Mesenchymal stem cell (in vitro differentiated cells and primary cell): ENCODE measurements at regions not wholly inside any gene's neighbourhood (a gene's known extent, or its start where the extent isn't known, plus 50 kb on each side); places are given as distances from the start of the nearest gene placed in this dataset.
"Not testable (repeated sequence)": the region's sequence is repeated elsewhere in the genome, so short reads cannot be mapped to it uniquely, and the experiment has no call there.

Experiments used
- DNase-seq: peaks from one replicate; pipeline ENCODE4 v3.0.0-alpha.2; 2013
- H2AFZ ChIP-seq: one replicate; pipeline ENCODE4 v1.6.1; 2013; ENCODE audit warnings: low read depth, mild to moderate bottlenecking, control low read depth, inconsistent platforms, low read length, moderate library complexity
- H2AK5ac ChIP-seq: 2 replicates; pipeline ENCODE4 v1.6.1; 2013; ENCODE audit warnings: low read length, moderate library complexity, mild to moderate bottlenecking, inconsistent platforms; ENCODE audit not compliant: severe bottlenecking
- H2BK120ac ChIP-seq: one replicate; pipeline ENCODE4 v1.6.1; 2013; ENCODE audit warnings: low read depth, mild to moderate bottlenecking, inconsistent platforms, low read length, moderate library complexity
- H2BK12ac ChIP-seq, 2 experiments: one replicate each; pipeline ENCODE4 v1.6.1; 2013; ENCODE audit warnings: inconsistent platforms in 2 of 2, low read length in 2 of 2, mild to moderate bottlenecking in 2 of 2, moderate library complexity in 2 of 2, control low read depth in 1 of 2
- H2BK15ac ChIP-seq: one replicate; pipeline ENCODE4 v1.6.1; 2013; ENCODE audit warnings: mild to moderate bottlenecking, low read depth, inconsistent platforms; ENCODE audit not compliant: poor library complexity, severe bottlenecking
- H2BK5ac ChIP-seq: 2 replicates; pipeline ENCODE4 v1.6.1; 2013; ENCODE audit warnings: low read depth, mild to moderate bottlenecking, low read length, control low read depth, inconsistent platforms; ENCODE audit not compliant: poor library complexity, severe bottlenecking
- H3K14ac ChIP-seq, 2 experiments: one replicate each; pipeline ENCODE4 v1.6.1; 2013; ENCODE audit warnings: inconsistent platforms in 2 of 2, low read length in 2 of 2, control low read depth in 1 of 2, mild to moderate bottlenecking in 1 of 2, moderate library complexity in 1 of 2
- H3K18ac ChIP-seq, 2 experiments: one replicate each; pipeline ENCODE4 v1.6.1; 2013; ENCODE audit warnings: inconsistent platforms in 2 of 2, low read length in 2 of 2, control low read depth in 1 of 2, low read depth in 1 of 2, mild to moderate bottlenecking in 1 of 2
- H3K23ac ChIP-seq, 2 experiments: one replicate each; pipeline ENCODE4 v1.6.1; 2013; ENCODE audit warnings: inconsistent platforms in 2 of 2, low read length in 2 of 2, mild to moderate bottlenecking in 2 of 2, moderate library complexity in 2 of 2, control low read depth in 1 of 2
- H3K27ac ChIP-seq: 2 replicates; pipeline ENCODE4 v1.5.1; 2013; ENCODE audit warnings: mild to moderate bottlenecking, moderate library complexity, low read length, control low read depth, inconsistent platforms; ENCODE audit not compliant: poor library complexity, severe bottlenecking
- H3K27me3 ChIP-seq, 2 experiments: 2 replicates each; pipeline versions ENCODE4 v1.6.1 to v1.7.0; 2013; ENCODE audit warnings: low read length in 2 of 2, mild to moderate bottlenecking in 2 of 2, moderate library complexity in 2 of 2, control low read depth in 1 of 2, inconsistent platforms in 1 of 2; ENCODE audit not compliant: control insufficient read depth in 1 of 2, insufficient read depth in 1 of 2
- H3K36me3 ChIP-seq, 2 experiments: 2 replicates each; pipeline versions ENCODE4 v1.6.1 to v1.7.0; 2013; ENCODE audit warnings: low read length in 2 of 2, control low read depth in 1 of 2, inconsistent platforms in 1 of 2, low read depth in 1 of 2, mild to moderate bottlenecking in 1 of 2; ENCODE audit not compliant: insufficient read depth in 2 of 2, control insufficient read depth in 1 of 2
- H3K4ac ChIP-seq, 2 experiments: one replicate each; pipeline ENCODE4 v1.6.1; 2013; ENCODE audit warnings: inconsistent platforms in 2 of 2, low read length in 2 of 2, mild to moderate bottlenecking in 2 of 2, moderate library complexity in 2 of 2, control low read depth in 1 of 2, low read depth in 1 of 2
- H3K4me1 ChIP-seq: 2 replicates; pipeline ENCODE4 v1.6.1; 2013; ENCODE audit warnings: low read depth, low read length, control low read depth; ENCODE audit not compliant: control insufficient read depth, insufficient read depth
- H3K4me2 ChIP-seq: 2 replicates; pipeline ENCODE4 v1.6.1; 2013; ENCODE audit warnings: low read length, mild to moderate bottlenecking, inconsistent platforms; ENCODE audit not compliant: poor library complexity, severe bottlenecking
- H3K4me3 ChIP-seq, 2 experiments: 2 replicates each; pipeline versions ENCODE4 v1.5.1 to v1.7.0; 2013; ENCODE audit warnings: low read length in 2 of 2, mild to moderate bottlenecking in 2 of 2, control low read depth in 1 of 2, low read depth in 1 of 2; ENCODE audit not compliant: insufficient read depth in 1 of 2
- H3K79me1 ChIP-seq: replicated peaks from 2 replicates; pipeline ENCODE4 v1.6.1; 2013; ENCODE audit warnings: mild to moderate bottlenecking, control low read depth, low read length, inconsistent platforms; ENCODE audit not compliant: poor library complexity, severe bottlenecking
- H3K9ac ChIP-seq: 2 replicates; pipeline ENCODE4 v1.7.0; 2013; ENCODE audit warnings: mild to moderate bottlenecking, low read length, moderate library complexity
- H3K9me3 ChIP-seq: 2 replicates; pipeline ENCODE4 v1.7.0; 2013; ENCODE audit warnings: mild to moderate bottlenecking, low read length; ENCODE audit not compliant: control insufficient read depth
- H4K8ac ChIP-seq: one replicate; pipeline ENCODE4 v1.6.1; 2013; ENCODE audit warnings: inconsistent platforms, mild to moderate bottlenecking, low read length, moderate library complexity
- H4K91ac ChIP-seq: one replicate; pipeline ENCODE4 v1.6.1; 2013; ENCODE audit warnings: mild to moderate bottlenecking, low read length, inconsistent platforms
- WGBS: methylation state at CpG from one replicate; pipeline ENCODE4 v1.1.7; 2013; ENCODE audit warnings: mixed read lengths; 5-methylcytosine and 5-hydroxymethylcytosine counted together

DNA sequence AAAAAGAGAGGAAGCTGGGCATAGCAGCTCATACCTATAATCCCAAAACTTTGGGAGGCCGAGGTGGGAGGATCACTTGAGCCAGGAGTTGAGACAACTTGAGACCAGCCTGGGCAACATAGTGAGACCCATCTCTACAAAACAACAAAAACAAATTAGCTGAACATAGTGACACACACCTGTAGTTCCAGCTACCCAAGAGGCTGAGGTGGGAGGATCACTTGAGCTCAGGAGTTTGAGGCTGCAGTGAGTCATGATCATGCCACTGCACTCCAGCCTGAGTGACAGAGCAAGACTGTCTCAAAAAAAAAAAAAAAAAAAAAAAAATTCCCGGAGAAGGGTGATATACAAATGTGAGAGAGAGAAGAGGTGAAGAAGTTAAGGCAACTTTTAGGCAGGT is 143.8 kb downstream of the GLUL start:
- not testable (repeated sequence) for H3K4ac ChIP-seq, H3K36me3 ChIP-seq, DNase-seq, H2BK120ac ChIP-seq, H3K4me3 ChIP-seq, H2AK5ac ChIP-seq, H3K4me1 ChIP-seq, H3K79me1 ChIP-seq, H3K9me3 ChIP-seq, H2BK12ac ChIP-seq, H3K23ac ChIP-seq, H3K14ac ChIP-seq, H3K27me3 ChIP-seq, H3K4me2 ChIP-seq, H3K18ac ChIP-seq, H4K8ac ChIP-seq, H3K9ac ChIP-seq, H2AFZ ChIP-seq, H2BK15ac ChIP-seq, H3K27ac ChIP-seq, H2BK5ac ChIP-seq, H4K91ac ChIP-seq
- no CpG with 5 or more reads among the region's 2 CpGs for WGBS

DNA sequence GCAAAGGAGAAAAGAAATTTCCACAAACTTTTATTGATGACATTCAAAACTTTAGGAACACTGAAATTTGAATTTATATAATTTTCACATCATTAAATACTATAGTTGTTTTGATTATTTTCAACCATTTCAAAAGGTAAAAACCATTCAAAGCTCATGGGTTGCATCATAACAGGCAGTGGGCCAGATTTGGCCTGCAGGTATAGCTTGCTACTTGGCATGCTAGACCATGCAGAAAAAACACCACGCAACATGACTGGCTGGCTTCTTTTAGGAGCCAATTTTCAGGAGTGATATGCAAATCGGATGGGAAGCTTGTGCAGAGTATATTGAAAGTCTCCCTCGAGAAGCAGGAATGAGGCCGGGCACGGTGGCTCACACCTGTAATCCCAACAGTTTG is 144.8 kb downstream of the GLUL start:
- Histone ChIP-seq H3K4ac (no peak overlapping the region), H4K91ac (no peak overlapping the region)
- DNase-seq, result no peak

DNA sequence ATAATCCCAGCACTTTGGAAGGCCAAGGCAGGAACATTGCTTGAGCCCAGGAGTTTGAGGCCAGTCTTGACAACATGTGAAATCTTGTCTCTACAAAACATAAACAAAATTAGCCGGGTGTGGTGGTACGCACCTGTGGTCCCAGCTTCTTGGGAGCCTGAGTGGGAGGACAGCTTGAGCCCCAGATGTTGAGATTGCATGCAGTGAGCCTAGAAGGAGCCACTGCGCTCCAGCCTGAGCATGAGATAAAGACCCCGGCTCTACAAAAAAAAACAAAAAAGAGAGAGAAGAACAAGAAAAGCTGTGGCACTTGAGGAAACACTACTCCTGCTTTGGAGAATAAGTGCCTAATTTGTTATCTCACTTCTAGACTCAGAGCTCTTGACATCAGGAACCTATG is 146.6 kb downstream of the GLUL start:
- H2BK15ac ChIP-seq, result no peak overlapping the region
- H3K27ac ChIP-seq, result no peak overlapping the region
- 88% methylated on average over 3 of the region's 4 CpGs for WGBS
- H2BK5ac ChIP-seq, result no peak overlapping the region
- H3K9me3 ChIP-seq, result no peaks in the 10 kb centered on the region
- no peak overlapping the region for H3K18ac ChIP-seq
- DNase-seq, result no peak
- no peaks in the 10 kb centered on the region for H3K4me1 ChIP-seq
- H3K14ac ChIP-seq, result no peak overlapping the region
- no peak overlapping the region for H3K4me3 ChIP-seq
- no peaks in the 10 kb centered on the region for H3K36me3 ChIP-seq
- no peak overlapping the region for H3K4me2 ChIP-seq
- no peak overlapping the region for H3K23ac ChIP-seq
- no peak overlapping the region for H4K91ac ChIP-seq
- H3K27me3 ChIP-seq, result peaks cover 0 to 2% of the 10 kb centered on the region in 2 experiments
- H2BK120ac ChIP-seq, result no peak overlapping the region
- H2AFZ ChIP-seq, result no peak overlapping the region
- no peaks in the 10 kb centered on the region for H3K79me1 ChIP-seq
- H3K9ac ChIP-seq, result no peak overlapping the region
- H2AK5ac ChIP-seq, result no peak overlapping the region
- H2BK12ac ChIP-seq, result no peak overlapping the region
- no peak overlapping the region for H3K4ac ChIP-seq
- no peak overlapping the region for H4K8ac ChIP-seq

More for the DNA sequence above, 144.8 kb downstream of the GLUL start:
- H3K14ac ChIP-seq, result no peak overlapping the region
- H3K9ac ChIP-seq, result no peak overlapping the region
- no peak overlapping the region for H3K18ac ChIP-seq
- 88% methylated on average over 5 of the region's 5 CpGs for WGBS
- H3K23ac ChIP-seq, result no peak overlapping the region
- no peak overlapping the region for H3K4me2 ChIP-seq
- peaks cover 0 to 2% of the 10 kb centered on the region in 2 experiments for H3K27me3 ChIP-seq
- no peaks in the 10 kb centered on the region for H3K4me1 ChIP-seq
- no peaks in the 10 kb centered on the region for H3K79me1 ChIP-seq
- no peaks in the 10 kb centered on the region for H3K9me3 ChIP-seq
- H3K36me3 ChIP-seq, result no peaks in the 10 kb centered on the region
- no peak overlapping the region for H2AK5ac ChIP-seq
- no peak overlapping the region for H3K4me3 ChIP-seq
- no peak overlapping the region for H2BK120ac ChIP-seq
- no peak overlapping the region for H2BK12ac ChIP-seq
- no peak overlapping the region for H2AFZ ChIP-seq
- no peak overlapping the region for H3K27ac ChIP-seq
- no peak overlapping the region for H4K8ac ChIP-seq
- H2BK5ac ChIP-seq, result no peak overlapping the region
- no peak overlapping the region for H2BK15ac ChIP-seq

GRCh38 chr1:182244451-182244850 is 147.1 kb downstream of the GLUL start:
- WGBS, result 71% methylated on average over 2 of the region's 2 CpGs
- H3K14ac ChIP-seq, result no peak overlapping the region

More at GRCh38 chr1:182244451-182244850, 147.1 kb downstream of the GLUL start:
- no peak overlapping the region for H3K4me3 ChIP-seq
- H2BK15ac ChIP-seq, result no peak overlapping the region
- no peak overlapping the region for H3K4me2 ChIP-seq
- no peak for DNase-seq
- H3K9me3 ChIP-seq, result no peaks in the 10 kb centered on the region
- H3K9ac ChIP-seq, result no peak overlapping the region
- H3K79me1 ChIP-seq, result no peaks in the 10 kb centered on the region
- H2BK12ac ChIP-seq, result no peak overlapping the region
- no peak overlapping the region for H2AFZ ChIP-seq
- H4K8ac ChIP-seq, result no peak overlapping the region
- no peak overlapping the region for H3K4ac ChIP-seq
- no peak overlapping the region for H3K27ac ChIP-seq
- no peak overlapping the region for H2BK120ac ChIP-seq
- no peaks in the 10 kb centered on the region for H3K36me3 ChIP-seq
- H3K4me1 ChIP-seq, result no peaks in the 10 kb centered on the region
- no peak overlapping the region for H2AK5ac ChIP-seq
- H2BK5ac ChIP-seq, result no peak overlapping the region
- peaks cover 0 to 2% of the 10 kb centered on the region in 2 experiments for H3K27me3 ChIP-seq
- no peak overlapping the region for H4K91ac ChIP-seq
- no peak overlapping the region for H3K18ac ChIP-seq
- H3K23ac ChIP-seq, result no peak overlapping the region
